Upper lobe of left lung (tissue), 6 donors: ENCODE measurements at regions not wholly inside any gene's neighbourhood (a gene's known extent, or its start where the extent isn't known, plus 50 kb on each side); places are given as distances from the start of the nearest gene placed in this dataset.

Source experiments
- ATAC-seq, 2 donors: fragments of 200-7000 bp; cut with Tn5 transposase; one replicate each; pipeline ENCODE4 v1.9.1; 2022; ENCODE audit warnings: mild to moderate bottlenecking in 2 of 2, moderate library complexity in 2 of 2; ENCODE audit not compliant: low FRiP score in 2 of 2
- DNase-seq, 2 donors: peaks; one replicate each; pipeline ENCODE4 v3.0.0-alpha.2; 2019 to 2020
- H3K27ac ChIP-seq, 4 donors: fragments of 200-600 bp; sonication (generic); one replicate each; pipeline ENCODE4 v1.5.1; 2016 to 2019
- H3K27me3 ChIP-seq, 4 donors: fragments of 200-600 bp; sonication (generic); one replicate each; pipeline ENCODE4 v1.5.1; 2017 to 2019
- H3K36me3 ChIP-seq, 4 donors: fragments of 200-600 bp; sonication (generic); one replicate each; pipeline ENCODE4 v1.5.1; 2016 to 2019
- H3K4me1 ChIP-seq, 4 donors: fragments of 200-600 bp; sonication (generic); one replicate each; pipeline ENCODE4 v1.5.1; 2018 to 2019
- H3K4me3 ChIP-seq, 4 donors: fragments of 200-600 bp; sonication (generic); one replicate each; pipeline ENCODE4 v1.5.1; 2017 to 2019; ENCODE audit warnings: mild to moderate bottlenecking in 2 of 4, moderate library complexity in 1 of 4
- H3K9me3 ChIP-seq, 4 donors: fragments of 200-600 bp; sonication (generic); one replicate each; pipeline ENCODE4 v1.5.1; 2018 to 2019
- CTCF ChIP-seq, 6 experiments: fragments of 450-650 bp in 4 of 6; fragments of 200-600 bp in 2 of 6; sonication (generic) in 2 of 6; IDR thresholded peaks; one replicate each; pipeline ENCODE4 v1.5.1; 2016 to 2019; ENCODE audit warnings: antibody characterized with exemption in 6 of 6
- EP300 ChIP-seq, 4 donors: sonication (generic); formaldehyde crosslinking; IDR thresholded peaks; one replicate each; pipeline ENCODE4 v1.5.1; 2017; ENCODE audit warnings: antibody characterized with exemption in 4 of 4, control low read depth in 2 of 4
- POLR2A ChIP-seq, 4 donors: fragments of 450-650 bp; IDR thresholded peaks; one replicate each; pipeline ENCODE4 v1.5.1; 2016 to 2017; ENCODE audit warnings: antibody characterized with exemption in 4 of 4, mild to moderate bottlenecking in 2 of 4
- POLR2AphosphoS5 ChIP-seq, 2 donors: sonication (generic); formaldehyde crosslinking; IDR thresholded peaks; one replicate each; pipeline ENCODE4 v1.5.1; 2017; ENCODE audit warnings: antibody characterized with exemption in 2 of 2
- WGBS, 2 donors: methylation state at CpG; one replicate each; pipeline ENCODE4 v1.1.5; 2017 to 2018; 5-methylcytosine and 5-hydroxymethylcytosine counted together
- donor health status: DM: no; HTN: no; CAD: no; lungs with moderate emphysema.
- donor health status: DM: no; HTN: yes; CAD: no; lungs with severe emphysema.

GRCh38 chr3:34198309-34198708 is 399.9 kb downstream of the PDCD6IP start:
- H3K9me3 ChIP-seq, result no peaks in the 10 kb centered on the region
- ATAC-seq, result peak in 1 of 2 donors; percentile 19
- TF ChIP-seq CTCF (IDR thresholded peaks at IDR 0.05) (no peak), POLR2AphosphoS5 (IDR thresholded peaks at IDR 0.05) (no peak), EP300 (IDR thresholded peaks at IDR 0.05) (no peak), POLR2A (IDR thresholded peaks at IDR 0.05) (no peak)
- H3K27me3 ChIP-seq, result no peaks in the 10 kb centered on the region
- no peak for DNase-seq
- peak overlapping the region in 1 of 4 donors; percentile 22 for H3K27ac ChIP-seq
- 61 to 75% methylated on average over 1 of the region's 1 CpG for WGBS, 2 donors
- peaks cover 0 to 11% (median 0%) of the 10 kb centered on the region in 4 donors for H3K4me1 ChIP-seq
- H3K36me3 ChIP-seq, result no peaks in the 10 kb centered on the region
- H3K4me3 ChIP-seq, result no peak overlapping the region

- H3K27me3 ChIP-seq, result no peaks in the 10 kb centered on the region
- ATAC-seq (no peak), DNase-seq (no peak)
- H3K4me3 ChIP-seq, result no peak overlapping the region
- H3K36me3 ChIP-seq, result no peaks in the 10 kb centered on the region
- H3K9me3 ChIP-seq, result no peaks in the 10 kb centered on the region
- TF ChIP-seq CTCF (IDR thresholded peaks at IDR 0.05) (no peak), EP300 (IDR thresholded peaks at IDR 0.05) (no peak)
- H3K27ac ChIP-seq, result no peak overlapping the region
- H3K4me1 ChIP-seq, result peaks cover 0 to 11% (median 0%) of the 10 kb centered on the region in 4 donors
- 68 to 80% methylated on average over 1 of the region's 1 CpG for WGBS, 2 donors
Observed at GRCh38 chr3:34200576-34200975, 402.1 kb downstream of the PDCD6IP start.

- no peaks in the 10 kb centered on the region for H3K9me3 ChIP-seq
- H3K27ac ChIP-seq, result peak overlapping the region in 1 of 4 donors; percentile 53
- 57 to 68% methylated on average over 3 of the region's 3 CpGs for WGBS, 2 donors
- ATAC-seq, result no peak
- H3K4me3 ChIP-seq, result peak overlapping the region in 1 of 4 donors; percentile 29
- TF ChIP-seq POLR2A (IDR thresholded peaks at IDR 0.05) (peak in 1 of 4 donors; percentile 34), CTCF (IDR thresholded peaks at IDR 0.05) (no peak)
- H3K27me3 ChIP-seq, result no peaks in the 10 kb centered on the region
- H3K4me1 ChIP-seq, result peaks cover 0 to 3% (median 0%) of the 10 kb centered on the region in 4 donors
- no peaks in the 10 kb centered on the region for H3K36me3 ChIP-seq
- no peak for DNase-seq
Observed at GRCh38 chr3:34202975-34203374, 404.5 kb downstream of the PDCD6IP start.

- H3K27me3 ChIP-seq, result no peaks in the 10 kb centered on the region
- WGBS, 2 donors, result 82% methylated on average over 4 of the region's 4 CpGs
- no peaks in the 10 kb centered on the region for H3K36me3 ChIP-seq
- peaks cover 0 to 3% (median 0%) of the 10 kb centered on the region in 4 donors for H3K4me1 ChIP-seq
- no peak for TF ChIP-seq POLR2AphosphoS5 (IDR thresholded peaks at IDR 0.05)
- no peak for TF ChIP-seq EP300 (IDR thresholded peaks at IDR 0.05)
- TF ChIP-seq CTCF (IDR thresholded peaks at IDR 0.05), result no peak
- TF ChIP-seq POLR2A (IDR thresholded peaks at IDR 0.05), result no peak
- peak overlapping the region in 1 of 4 donors; percentile 53 for H3K27ac ChIP-seq
- DNase-seq (no peak), ATAC-seq (no peak)
- H3K4me3 ChIP-seq, result peak overlapping the region in 1 of 4 donors; percentile 29
- no peaks in the 10 kb centered on the region for H3K9me3 ChIP-seq
Observed at GRCh38 chr3:34203386-34203785, 405.0 kb downstream of the PDCD6IP start.

- Histone ChIP-seq H3K36me3 (no peaks in the 10 kb centered on the region), H3K27ac (no peak overlapping the region), H3K27me3 (no peaks in the 10 kb centered on the region), H3K4me3 (no peak overlapping the region), H3K9me3 (no peaks in the 10 kb centered on the region), H3K4me1 (peaks cover 0 to 5% (median 1%) of the 10 kb centered on the region in 4 donors)
- no peak for ATAC-seq
- WGBS, 2 donors, result 21 to 27% methylated on average over 2 of the region's 2 CpGs
- TF ChIP-seq POLR2AphosphoS5 (IDR thresholded peaks at IDR 0.05) (no peak), POLR2A (IDR thresholded peaks at IDR 0.05) (no peak), EP300 (IDR thresholded peaks at IDR 0.05) (no peak), CTCF (IDR thresholded peaks at IDR 0.05) (no peak)
- no peak for DNase-seq
Observed at GRCh38 chr3:34207002-34207401, 408.6 kb downstream of the PDCD6IP start.
